HepG2 (cell line): ENCODE measurements at regions not wholly inside any gene's neighbourhood (a gene's known extent, or its start where the extent isn't known, plus 50 kb on each side); places are given as distances from the start of the nearest gene placed in this dataset.

ENCODE experiments used
- ATAC-seq: fragments of 200-7000 bp; cut with Tn5 transposase; 3 replicates; pipeline ENCODE4 v1.9.1; 2020; ENCODE audit warnings: mild to moderate bottlenecking, moderate library complexity
- BruUV-seq: library from RNA; stranded (reverse); fragments of 400-500 nt; replicated peaks from 2 replicates; lab custom pipeline; 2021; lab: Mats Ljungman, UMichigan
- CTCF ChIA-PET: fragments of 300-600 bp; formaldehyde crosslinking; extraction: SDS; loops from one replicate; lab custom pipeline; 2021; ENCODE audit warnings: low total read pairs, inconsistent platforms, low intra/inter-chr PET ratio; lab: Yijun Ruan, JAX
- POLR2A ChIA-PET: fragments of 350-600 bp; sonication (Branson Sonifier 250); formaldehyde crosslinking; loops from one replicate; lab custom pipeline; 2020; ENCODE audit warnings: antibody characterized with exemption, inconsistent platforms; lab: Yijun Ruan, JAX
- DNase-seq: peaks from one replicate; pipeline ENCODE4 v3.0.0-alpha.2; 2015; ENCODE audit warnings: low spot score
- FAIRE-seq: peaks from 3 replicates; lab custom pipeline; 2011; peaks lifted over from hg19 to GRCh38; lab: Jason Lieb, UNC
- H2AFZ ChIP-seq: one replicate; pipeline ENCODE4 v1.6.1; 2011; ENCODE audit warnings: low read length, inconsistent platforms
- H3K27ac ChIP-seq: fragments of 300-600 bp; 3 replicates; pipeline ENCODE4 v1.8.0; 2011; ENCODE audit warnings: mixed run types, mild to moderate bottlenecking, mixed read lengths, low read length, inconsistent platforms; ENCODE audit not compliant: insufficient read depth; ENCODE audit errors: extremely low read length
- H3K27me3 ChIP-seq, 2 experiments: fragments of 200-600 bp in 1 of 2; 2 replicates in 1 of 2; 3 replicates in 1 of 2; pipeline versions ENCODE4 v1.6.0 to v1.8.0; 2011; ENCODE audit warnings: low read length in 2 of 2, mild to moderate bottlenecking in 2 of 2, moderate library complexity in 2 of 2, inconsistent platforms in 1 of 2; ENCODE audit not compliant: insufficient read depth in 2 of 2, control insufficient read depth in 1 of 2
- H3K36me3 ChIP-seq, 2 experiments: fragments of 200-600 bp in 1 of 2; replicated peaks in 1 of 2; 2 replicates in 1 of 2; 3 replicates in 1 of 2; pipeline versions ENCODE4 v1.5.1 to v1.8.0; 2011; ENCODE audit warnings: low read length in 2 of 2, inconsistent platforms in 1 of 2; ENCODE audit not compliant: insufficient read depth in 2 of 2, control insufficient read depth in 1 of 2
- H3K4me1 ChIP-seq: 2 replicates; pipeline ENCODE4 v1.5.1; 2012; ENCODE audit warnings: low read length, inconsistent platforms; ENCODE audit not compliant: insufficient read depth
- H3K4me2 ChIP-seq: 2 replicates; pipeline ENCODE4 v1.6.0; 2011; ENCODE audit warnings: low read depth, low read length, inconsistent platforms
- H3K4me3 ChIP-seq, 3 experiments: fragments of 200-600 bp in 1 of 3; sonication (generic), shearing (Covaris generic) in 1 of 3; replicated peaks in 1 of 3; 2 replicates each; pipeline ENCODE4 v1.5.1; 2011 to 2016; ENCODE audit warnings: low read length in 3 of 3, inconsistent platforms in 2 of 3, low read depth in 2 of 3, mild to moderate bottlenecking in 2 of 3, control low read depth in 1 of 3, mixed read lengths in 1 of 3; ENCODE audit not compliant: insufficient read depth in 1 of 3
- H3K79me2 ChIP-seq: one replicate; pipeline ENCODE4 v1.6.1; 2011; ENCODE audit warnings: low read length, inconsistent platforms; ENCODE audit not compliant: insufficient read depth
- H3K9ac ChIP-seq: 2 replicates; pipeline ENCODE4 v1.6.0; 2011; ENCODE audit warnings: mild to moderate bottlenecking, low read depth, low read length, inconsistent platforms; ENCODE audit not compliant: insufficient read depth
- H3K9me3 ChIP-seq: 2 replicates; pipeline ENCODE4 v1.5.1; 2012; ENCODE audit warnings: mild to moderate bottlenecking, low read length
- H4K20me1 ChIP-seq: 2 replicates; pipeline ENCODE4 v1.6.0; 2011; ENCODE audit warnings: inconsistent platforms, mild to moderate bottlenecking, low read length, moderate library complexity; ENCODE audit not compliant: insufficient read depth
- BRCA1 ChIP-seq: sonication (generic); formaldehyde crosslinking; IDR thresholded peaks from 2 replicates; pipeline ENCODE4 v1.4.0; 2020; ENCODE audit warnings: missing genetic modification reagents
- ESRRA ChIP-seq: sonication (generic); formaldehyde crosslinking; IDR thresholded peaks from 2 replicates; pipeline ENCODE4 v1.5.1; 2020; ENCODE audit warnings: mild to moderate bottlenecking, low read depth, missing genetic modification reagents
- FOXK1 ChIP-seq: sonication (generic); formaldehyde crosslinking; IDR thresholded peaks from 2 replicates; pipeline ENCODE4 v1.4.0; 2020; ENCODE audit warnings: low read depth, missing genetic modification reagents, borderline replicate concordance
- HMG20A ChIP-seq: IDR thresholded peaks from 2 replicates; pipeline ENCODE4 v1.6.1; 2016; ENCODE audit warnings: borderline replicate concordance
- HNRNPUL1 ChIP-seq: fragments of 200-400 bp; formaldehyde crosslinking; IDR thresholded peaks from 2 replicates; pipeline ENCODE4 v1.6.1; 2017; ENCODE audit warnings: low read depth, mild to moderate bottlenecking, low read length, moderate library complexity
- KDM2A ChIP-seq: sonication (generic); formaldehyde crosslinking; IDR thresholded peaks from 2 replicates; pipeline ENCODE4 v1.4.0; 2020; ENCODE audit warnings: low read depth, missing genetic modification reagents, borderline replicate concordance
- MAFF ChIP-seq: IDR thresholded peaks from 2 replicates; pipeline ENCODE4 v1.6.1; 2011; ENCODE audit warnings: low read depth, low read length, improper control_type of control experiment
- NFIC ChIP-seq: IDR thresholded peaks from 2 replicates; pipeline ENCODE4 v1.6.1; 2012; ENCODE audit warnings: mild to moderate bottlenecking, low read length, inconsistent platforms
- PRDM15 ChIP-seq: sonication (generic); formaldehyde crosslinking; IDR thresholded peaks from 2 replicates; pipeline ENCODE4 v1.4.0; 2020; ENCODE audit warnings: missing genetic modification reagents
- RORA ChIP-seq: sonication (generic); formaldehyde crosslinking; IDR thresholded peaks from 2 replicates; pipeline ENCODE4 v1.5.0; 2020; ENCODE audit warnings: mild to moderate bottlenecking, missing genetic modification reagents, moderate library complexity
- SNRNP70 ChIP-seq: fragments of 200-400 bp; formaldehyde crosslinking; IDR thresholded peaks from 2 replicates; pipeline ENCODE4 v1.6.1; 2017; ENCODE audit warnings: mild to moderate bottlenecking, low read depth, low read length, moderate library complexity
- ZBTB42 ChIP-seq: sonication (generic); formaldehyde crosslinking; IDR thresholded peaks from 2 replicates; pipeline ENCODE4 v1.5.0; 2020; ENCODE audit warnings: mild to moderate bottlenecking, missing genetic modification reagents
- ZBTB43 ChIP-seq: sonication (generic); formaldehyde crosslinking; conservative IDR thresholded peaks from 2 replicates; pipeline ENCODE4 v1.4.0; 2020; ENCODE audit warnings: missing genetic modification reagents
- ZNF180 ChIP-seq: sonication (generic); formaldehyde crosslinking; IDR thresholded peaks from 2 replicates; pipeline ENCODE4 v1.4.0; 2020; ENCODE audit warnings: low read depth, missing genetic modification reagents, borderline replicate concordance
- ZNF24 ChIP-seq: fragments of 450-650 bp; IDR thresholded peaks from 2 replicates; pipeline ENCODE4 v1.6.1; 2017; ENCODE audit warnings: antibody characterized with exemption, mild to moderate bottlenecking
- ZNF644 ChIP-seq: IDR thresholded peaks from 2 replicates; pipeline ENCODE4 v1.6.1; 2016; ENCODE audit warnings: low read depth
- ZNF75D ChIP-seq: sonication (generic); formaldehyde crosslinking; IDR thresholded peaks from 2 replicates; pipeline ENCODE4 v1.8.1; 2023; ENCODE audit warnings: missing genetic modification reagents, mild to moderate bottlenecking, borderline replicate concordance
- ZSCAN21 ChIP-seq: sonication (generic); formaldehyde crosslinking; IDR thresholded peaks from 2 replicates; pipeline ENCODE4 v1.8.0; 2022; ENCODE audit warnings: mild to moderate bottlenecking, missing genetic modification reagents, moderate library complexity, borderline replicate concordance
- WGBS: methylation state at CpG from one replicate; pipeline ENCODE4 v1.1.6; 2017; ENCODE audit warnings: low lambda C conversion rate; 5-methylcytosine and 5-hydroxymethylcytosine counted together
- in situ Hi-C: cut with HindIII; loops from 2 replicates; pipeline ENCODE4 v1.10.0; 2017; ENCODE audit warnings: low pct_unique_long_range_greater_than_20kb; ENCODE audit not compliant: extremely low pct_ligation_motif_present
- intact Hi-C: fragments of 100-400 bp; cut with micrococcal nuclease; formaldehyde crosslinking; loops from one replicate; pipeline ENCODE4 v1.10.0; 2022; ENCODE audit not compliant: unreplicated experiment

GRCh38 chr3:28877912-28878311 lies 403.0 kb upstream of the RBMS3 start:
- DNase-seq = no peak
- H3K27ac ChIP-seq = no peak overlapping the region
- H3K9me3 ChIP-seq = peaks cover 16% of the 10 kb centered on the region; the same call in 1 of the 2 replicates
- no peaks in the 10 kb centered on the region for H3K79me2 ChIP-seq
- no peaks in the 10 kb centered on the region for H4K20me1 ChIP-seq
- no peak overlapping the region for H2AFZ ChIP-seq
- ChIA-PET POLR2A (no interaction called here), CTCF (no interaction called here)
- H3K9ac ChIP-seq = no peak overlapping the region
- H3K27me3 ChIP-seq = no peaks in the 10 kb centered on the region
- in situ Hi-C loops (no loop called here), intact Hi-C loops (no loop called here)
- FAIRE-seq = no peak
- H3K36me3 ChIP-seq = no peaks in the 10 kb centered on the region
- H3K4me3 ChIP-seq = no peak overlapping the region
- H3K4me1 ChIP-seq = no peaks in the 10 kb centered on the region
- H3K4me2 ChIP-seq = no peak overlapping the region
- WGBS = 4% methylated on average over 1 of the region's 1 CpG
- no TSS peak for BruUV-seq
- ATAC-seq = no peak
- TF ChIP-seq ZNF644 (CRISPR knock-in tag) (no peak), ESRRA (CRISPR knock-in tag) (no peak), ZSCAN21 (CRISPR knock-in tag) (no peak), PRDM15 (CRISPR knock-in tag) (no peak), HMG20A (CRISPR knock-in tag) (no peak), ZNF75D (CRISPR knock-in tag) (no peak), ZNF180 (CRISPR knock-in tag) (no peak), NFIC (no peak), FOXK1 (CRISPR knock-in tag) (no peak), MAFF (no peak), ZNF24 (no peak), BRCA1 (CRISPR knock-in tag) (no peak), KDM2A (CRISPR knock-in tag) (no peak), ZBTB43 (CRISPR knock-in tag) (no peak), SNRNP70 (no peak), HNRNPUL1 (no peak), RORA (no peak), ZBTB42 (CRISPR knock-in tag) (no peak)
